ENCODE measurements at regions not wholly inside any gene's neighbourhood (a gene's known extent, or its start where the extent isn't known, plus 50 kb on each side); places are given as distances from the start of the nearest gene placed in this dataset.

DNA sequence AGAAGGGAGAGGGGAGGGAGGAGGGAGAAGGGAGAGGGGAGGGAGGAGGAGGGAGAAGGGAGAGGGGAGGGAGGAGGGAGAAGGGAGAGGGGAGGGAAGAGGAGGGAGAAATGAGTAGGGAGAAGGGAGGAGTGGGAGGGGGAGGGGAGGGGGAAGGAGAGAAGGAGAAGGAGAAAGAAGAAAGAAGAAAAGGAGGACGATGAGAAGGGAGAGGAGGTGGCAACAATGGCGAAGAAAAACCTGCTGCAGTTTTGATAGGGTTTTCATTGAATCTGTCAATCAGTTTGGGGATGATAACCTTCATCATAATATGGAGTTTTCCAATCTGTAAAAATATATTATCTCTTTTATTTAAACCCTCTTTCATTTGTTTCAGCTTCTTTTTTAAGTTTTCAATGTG is 185.2 kb downstream of the ADAM29 start:
- TF ChIP-seq, protein P1, sequence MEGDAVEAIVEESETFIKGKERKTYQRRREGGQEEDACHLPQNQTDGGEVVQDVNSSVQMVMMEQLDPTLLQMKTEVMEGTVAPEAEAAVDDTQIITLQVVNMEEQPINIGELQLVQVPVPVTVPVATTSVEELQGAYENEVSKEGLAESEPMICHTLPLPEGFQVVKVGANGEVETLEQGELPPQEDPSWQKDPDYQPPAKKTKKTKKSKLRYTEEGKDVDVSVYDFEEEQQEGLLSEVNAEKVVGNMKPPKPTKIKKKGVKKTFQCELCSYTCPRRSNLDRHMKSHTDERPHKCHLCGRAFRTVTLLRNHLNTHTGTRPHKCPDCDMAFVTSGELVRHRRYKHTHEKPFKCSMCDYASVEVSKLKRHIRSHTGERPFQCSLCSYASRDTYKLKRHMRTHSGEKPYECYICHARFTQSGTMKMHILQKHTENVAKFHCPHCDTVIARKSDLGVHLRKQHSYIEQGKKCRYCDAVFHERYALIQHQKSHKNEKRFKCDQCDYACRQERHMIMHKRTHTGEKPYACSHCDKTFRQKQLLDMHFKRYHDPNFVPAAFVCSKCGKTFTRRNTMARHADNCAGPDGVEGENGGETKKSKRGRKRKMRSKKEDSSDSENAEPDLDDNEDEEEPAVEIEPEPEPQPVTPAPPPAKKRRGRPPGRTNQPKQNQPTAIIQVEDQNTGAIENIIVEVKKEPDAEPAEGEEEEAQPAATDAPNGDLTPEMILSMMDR (conservative IDR thresholded peaks at IDR 0.05; ENCODE audit: control insufficient read depth, insufficient read depth, low read depth, low read length) = no peak
- H3K4me3 ChIP-seq (ENCODE audit: control insufficient read depth, low read depth, low read length) = no peak overlapping the region
- no peak for DNase-seq (ENCODE audit: low read depth)

DNA sequence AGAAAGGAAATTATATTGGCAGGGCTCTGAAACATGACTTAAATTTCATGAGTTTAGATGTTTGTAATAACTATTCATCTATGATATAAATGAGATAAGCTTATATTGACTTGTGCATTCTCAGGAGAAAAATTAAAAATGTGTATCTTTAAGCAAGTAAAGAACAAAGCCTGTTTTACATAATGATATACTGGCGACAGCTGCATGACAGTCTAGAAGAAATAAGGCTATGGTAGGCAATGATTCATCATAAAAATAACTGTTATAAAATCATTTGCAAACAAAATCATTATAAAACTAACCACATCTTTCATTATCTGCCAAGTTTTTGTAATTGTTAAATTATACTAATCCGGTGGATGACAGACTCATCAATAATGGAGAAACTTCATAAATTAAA is 188.1 kb downstream of the ADAM29 start:
- DNase-seq (ENCODE audit: low read depth) = no peak
- TF ChIP-seq, protein P1 (conservative IDR thresholded peaks at IDR 0.05; ENCODE audit: control insufficient read depth, insufficient read depth, low read depth, low read length) = no peak
- no peak overlapping the region for H3K4me3 ChIP-seq (ENCODE audit: control insufficient read depth, low read depth, low read length)

DNA sequence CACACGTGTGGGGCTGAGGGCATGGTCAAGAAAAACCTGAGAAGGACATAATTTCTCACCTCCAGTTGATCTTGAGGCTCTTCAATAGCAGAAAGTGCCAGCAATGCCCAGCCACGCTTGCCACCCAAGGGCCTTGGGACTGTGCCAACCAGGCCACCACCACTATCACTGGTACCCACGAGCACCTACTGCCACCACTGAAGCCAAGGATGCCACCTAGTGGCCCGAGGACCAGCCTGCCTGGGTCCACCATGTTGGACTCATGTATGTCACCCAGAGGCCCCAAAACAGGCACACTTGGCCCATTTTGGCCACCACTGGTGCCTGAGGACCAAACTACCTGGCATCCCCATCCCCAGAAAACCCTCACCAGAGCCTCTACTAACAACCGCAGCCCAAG is 191.8 kb downstream of the ADAM29 start:
- H3K4me3 ChIP-seq (ENCODE audit: control insufficient read depth, low read depth, low read length) = no peak overlapping the region

DNA sequence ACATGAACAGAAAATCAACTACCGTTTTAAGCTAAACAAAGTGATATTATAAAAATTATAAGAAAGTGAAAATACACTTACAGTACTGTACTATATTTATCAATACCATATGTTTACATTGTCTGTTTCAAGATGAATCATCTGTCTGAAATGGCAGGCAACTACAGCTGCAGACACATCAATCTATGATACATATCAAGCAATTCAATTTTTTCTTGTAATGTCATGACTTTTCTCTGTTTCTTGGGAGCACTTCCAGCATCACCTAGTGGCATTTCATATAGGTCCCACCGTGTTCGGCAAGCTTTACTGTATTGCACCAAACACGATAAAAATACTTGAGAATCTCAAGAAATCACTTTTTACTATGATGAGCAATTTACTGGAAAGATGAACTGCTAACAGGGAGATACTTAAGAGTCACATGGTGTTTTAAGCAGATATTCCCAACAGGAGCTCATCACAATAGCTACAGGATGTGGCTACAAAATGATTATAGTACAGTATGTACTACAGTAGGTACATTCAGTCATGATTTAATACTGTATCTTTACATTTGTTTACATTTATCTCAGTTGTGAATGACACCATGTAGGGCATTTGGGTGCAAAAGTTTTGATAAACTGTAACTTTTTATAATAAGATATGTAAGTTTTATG is 207.4 kb downstream of the ADAM29 start:
- H3K4me3 ChIP-seq (ENCODE audit: control insufficient read depth, low read depth, low read length) = no peak overlapping the region
- DNase-seq (ENCODE audit: low read depth) = peak; percentile 36
- TF ChIP-seq, protein P1 (conservative IDR thresholded peaks at IDR 0.05; ENCODE audit: control insufficient read depth, insufficient read depth, low read depth, low read length) = no peak

More for the DNA sequence above, 191.8 kb downstream of the ADAM29 start:
- no peak for DNase-seq (ENCODE audit: low read depth)
- TF ChIP-seq, protein P1 (conservative IDR thresholded peaks at IDR 0.05; ENCODE audit: control insufficient read depth, insufficient read depth, low read depth, low read length) = no peak

DNA sequence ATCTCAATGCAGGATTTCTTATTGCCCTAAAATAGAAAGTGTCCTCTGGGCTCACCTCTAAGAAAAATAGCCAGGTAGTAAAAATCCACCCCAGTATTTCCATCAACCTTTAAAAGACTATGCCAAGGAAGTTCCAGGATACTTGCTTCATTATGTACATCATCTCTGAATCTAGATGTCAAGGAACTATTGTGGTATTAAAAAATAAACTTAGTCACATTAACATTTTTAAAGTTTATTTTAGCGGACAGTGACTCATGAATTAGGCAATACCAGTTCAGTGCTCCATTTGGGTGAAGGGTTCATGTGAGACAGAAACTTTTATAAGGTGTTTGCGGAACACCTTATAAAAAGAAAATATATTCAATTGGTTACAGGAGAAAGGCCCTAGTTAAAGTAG is 209.2 kb downstream of the ADAM29 start:
- peak; percentile 74 for DNase-seq (ENCODE audit: low read depth)
- TF ChIP-seq, protein P1 (conservative IDR thresholded peaks at IDR 0.05; ENCODE audit: control insufficient read depth, insufficient read depth, low read depth, low read length) = no peak
- H3K4me3 ChIP-seq (ENCODE audit: control insufficient read depth, low read depth, low read length) = no peak overlapping the region

DNA sequence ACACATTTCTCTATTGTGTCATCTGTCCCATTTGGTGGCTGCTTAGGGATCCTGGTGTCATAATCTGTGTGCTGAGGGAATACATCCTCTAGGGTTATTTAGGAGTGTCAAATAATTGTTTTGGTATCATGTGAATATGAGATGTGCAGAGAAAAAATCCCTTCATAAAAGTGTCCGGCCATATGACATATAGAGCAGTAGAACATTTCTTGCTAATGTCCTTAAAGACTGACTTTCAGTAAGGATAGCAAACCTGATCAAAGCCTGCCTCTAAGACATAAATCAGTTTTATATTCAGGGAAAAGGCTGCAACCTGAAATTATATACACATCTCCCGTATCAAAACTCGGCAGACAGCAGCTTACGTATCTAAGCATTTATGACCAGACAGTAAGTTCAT is 211.6 kb downstream of the ADAM29 start:
- H3K4me3 ChIP-seq (ENCODE audit: control insufficient read depth, low read depth, low read length) = no peak overlapping the region
- DNase-seq (ENCODE audit: low read depth) = no peak
- TF ChIP-seq, protein P1 (conservative IDR thresholded peaks at IDR 0.05; ENCODE audit: control insufficient read depth, insufficient read depth, low read depth, low read length) = no peak

DNA sequence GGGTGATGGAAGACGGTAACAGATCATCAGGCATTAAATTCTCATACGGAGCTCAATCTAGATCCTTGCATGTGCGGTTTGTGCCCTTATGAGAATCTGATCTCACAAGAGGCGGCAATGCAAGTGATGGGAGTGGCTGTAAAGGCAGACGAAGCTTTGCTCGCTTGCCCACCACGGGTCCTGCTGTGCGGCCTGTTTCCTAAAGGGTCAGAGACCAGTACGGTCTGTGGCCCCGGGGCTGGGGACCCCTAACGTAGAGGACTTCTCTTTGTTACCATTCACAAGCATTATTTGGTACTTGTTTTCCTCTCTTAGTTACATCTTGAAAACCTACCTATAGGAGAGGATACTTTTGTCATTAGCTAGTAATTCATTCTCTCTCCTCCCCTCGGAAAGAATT is 221.0 kb downstream of the ADAM29 start:
- TF ChIP-seq, protein P1 (conservative IDR thresholded peaks at IDR 0.05; ENCODE audit: control insufficient read depth, insufficient read depth, low read depth, low read length) = no peak
- H3K4me3 ChIP-seq (ENCODE audit: control insufficient read depth, low read depth, low read length) = no peak overlapping the region
- DNase-seq (ENCODE audit: low read depth) = no peak

Measured in fibroblast of mammary gland (primary cell).